Naive thymus-derived CD8-positive, alpha-beta T cell (primary cell): ENCODE measurements at regions not wholly inside any gene's neighbourhood (a gene's known extent, or its start where the extent isn't known, plus 50 kb on each side); places are given as distances from the start of the nearest gene placed in this dataset.

ENCODE experiments used
- ATAC-seq, 2 donors: fragments of 150-1000 bp; cut with Tn5 transposase in 1 of 2; sonication (Bioruptor Pico), chemical (Tn5 transposase) in 1 of 2; 1 replicate in 1 of 2; 2 replicates in 1 of 2; pipeline ENCODE4 v1.10.0; 2021; ENCODE audit warnings: mild to moderate bottlenecking in 2 of 2, moderate library complexity in 2 of 2
- POLR2A ChIA-PET: fragments of 350-600 bp; sonication (Branson Sonifier 250); formaldehyde crosslinking; loops from one replicate; lab custom pipeline; 2021; ENCODE audit warnings: antibody characterized with exemption; lab: Charles Lee
- DNase-seq, 10 donors: peaks; one replicate each; pipeline versions ENCODE4 v3.0.0 to v3.0.0-alpha.2; 2020 to 2022
- H3K27ac Mint-ChIP-seq, 10 donors: one replicate each; pipeline ENCODE4 v1.8.0; 2020 to 2022; ENCODE audit warnings: mild to moderate bottlenecking in 10 of 10, mixed read lengths in 10 of 10, moderate library complexity in 4 of 10, inconsistent platforms in 1 of 10
- H3K27me3 Mint-ChIP-seq, 5 donors: one replicate each; pipeline ENCODE4 v1.8.0; 2021 to 2022; ENCODE audit warnings: mixed read lengths in 5 of 5
- H3K36me3 Mint-ChIP-seq, 3 donors: one replicate each; pipeline ENCODE4 v1.8.0; 2020 to 2022; ENCODE audit warnings: mixed read lengths in 3 of 3, mild to moderate bottlenecking in 2 of 3, inconsistent platforms in 1 of 3
- H3K4me1 Mint-ChIP-seq, 4 donors: one replicate each; pipeline ENCODE4 v1.8.0; 2021 to 2022; ENCODE audit warnings: mixed read lengths in 4 of 4
- H3K4me3 Mint-ChIP-seq, 10 donors: one replicate each; pipeline ENCODE4 v1.8.0; 2020 to 2022; ENCODE audit warnings: mild to moderate bottlenecking in 10 of 10, mixed read lengths in 10 of 10, moderate library complexity in 6 of 10, inconsistent platforms in 1 of 10
- H3K9me3 Mint-ChIP-seq, 9 donors: one replicate each; pipeline ENCODE4 v1.8.0; 2020 to 2022; ENCODE audit warnings: mixed read lengths in 9 of 9, mild to moderate bottlenecking in 3 of 9, inconsistent platforms in 1 of 9, moderate library complexity in 1 of 9

DNA sequence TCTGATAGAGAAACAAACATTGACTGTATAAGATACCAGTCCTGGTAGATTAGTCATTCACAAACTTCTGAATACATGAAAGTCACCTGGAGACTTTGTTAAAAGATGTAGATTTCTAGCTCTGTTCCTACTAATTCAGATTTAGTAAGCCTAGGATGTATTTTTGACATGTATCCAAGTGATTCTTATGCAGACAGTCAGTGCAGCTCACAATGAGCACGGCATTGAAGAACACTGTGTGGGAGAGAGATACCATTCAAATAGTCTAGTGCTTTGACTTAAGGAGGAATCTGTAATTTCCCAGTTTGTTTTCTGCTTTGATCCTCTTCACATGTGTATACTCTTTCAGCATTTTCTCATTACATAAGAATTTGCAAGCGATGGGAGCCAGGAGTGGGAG is 68.7 kb upstream of the STXBP6 start:
- POLR2A ChIA-PET = no interaction called here
- DNase-seq (no peak), ATAC-seq (no peak)
- H3K4me3 Mint-ChIP-seq = no peak overlapping the region
- peaks cover 4 to 14% (median 6%) of the 10 kb centered on the region in 5 donors for H3K27me3 Mint-ChIP-seq
- H3K9me3 Mint-ChIP-seq = peaks cover 0 to 4% (median 0%) of the 10 kb centered on the region in 9 donors
- no peaks in the 10 kb centered on the region for H3K36me3 Mint-ChIP-seq
- H3K4me1 Mint-ChIP-seq = no peaks in the 10 kb centered on the region
- H3K27ac Mint-ChIP-seq = no peak overlapping the region

DNA sequence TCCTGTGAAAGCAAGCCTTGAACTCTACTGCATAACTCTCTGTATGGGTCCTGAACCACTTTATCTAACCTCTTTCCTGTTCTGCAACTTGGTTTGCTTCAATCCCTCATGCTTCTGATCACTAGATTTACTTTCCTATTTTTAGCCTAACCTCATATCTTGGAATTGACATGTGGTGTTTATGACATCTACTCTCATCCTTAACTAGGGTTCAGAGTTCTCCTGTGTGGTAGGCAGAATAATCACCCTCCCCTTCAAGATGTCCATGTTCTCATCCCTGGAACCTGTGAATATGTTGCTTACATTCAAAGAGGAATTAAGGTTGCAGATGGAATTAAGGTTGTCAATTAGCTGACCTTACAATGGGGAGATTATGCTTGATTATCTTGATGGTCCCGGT is 67.4 kb upstream of the STXBP6 start:
- ATAC-seq = no peak
- H3K36me3 Mint-ChIP-seq = no peaks in the 10 kb centered on the region
- H3K9me3 Mint-ChIP-seq = peaks cover 0 to 4% (median 0%) of the 10 kb centered on the region in 9 donors

GRCh38 chr14:25116607-25117006 is 66.7 kb upstream of the STXBP6 start:
- POLR2A ChIA-PET = no interaction called here
- Mint-ChIP-seq H3K4me1 (no peaks in the 10 kb centered on the region), H3K27ac (no peak overlapping the region), H3K27me3 (peaks cover 6 to 21% (median 10%) of the 10 kb centered on the region in 5 donors), H3K36me3 (no peaks in the 10 kb centered on the region), H3K4me3 (no peak overlapping the region), H3K9me3 (peaks cover 0 to 4% (median 0%) of the 10 kb centered on the region in 9 donors)
- ATAC-seq = no peak
- DNase-seq = no peak

More for the DNA sequence above, 67.4 kb upstream of the STXBP6 start:
- no peak overlapping the region for H3K27ac Mint-ChIP-seq
- H3K27me3 Mint-ChIP-seq = peaks cover 4 to 21% (median 10%) of the 10 kb centered on the region in 5 donors
- no peaks in the 10 kb centered on the region for H3K4me1 Mint-ChIP-seq
- POLR2A ChIA-PET = no interaction called here
- no peak for DNase-seq
- no peak overlapping the region for H3K4me3 Mint-ChIP-seq

DNA sequence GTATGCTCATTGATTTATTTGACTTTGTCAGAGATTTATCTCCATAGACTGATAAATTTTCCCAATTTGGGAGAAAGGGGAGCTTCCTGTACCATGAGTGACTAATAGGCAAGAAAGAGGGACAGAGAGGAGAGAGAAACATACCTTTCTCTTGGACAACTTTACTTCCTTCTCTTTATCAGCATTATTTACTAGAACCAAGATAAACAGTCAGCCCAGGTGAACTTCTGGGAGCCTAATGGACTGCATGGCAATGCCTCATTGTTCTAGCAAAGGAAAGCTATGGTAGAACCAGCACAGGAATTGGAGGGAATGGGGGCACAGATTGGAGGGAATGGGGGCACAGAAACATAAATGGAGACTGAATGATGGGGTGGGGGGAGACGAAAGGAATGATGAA is 63.4 kb upstream of the STXBP6 start:
- DNase-seq (no peak), ATAC-seq (no peak)
- H3K9me3 Mint-ChIP-seq = peaks cover 0 to 4% (median 0%) of the 10 kb centered on the region in 9 donors
- POLR2A ChIA-PET = no interaction called here
- no peak overlapping the region for H3K27ac Mint-ChIP-seq
- no peaks in the 10 kb centered on the region for H3K36me3 Mint-ChIP-seq
- H3K27me3 Mint-ChIP-seq = peaks cover 7 to 21% (median 13%) of the 10 kb centered on the region in 5 donors
- no peak overlapping the region for H3K4me3 Mint-ChIP-seq
- no peaks in the 10 kb centered on the region for H3K4me1 Mint-ChIP-seq

DNA sequence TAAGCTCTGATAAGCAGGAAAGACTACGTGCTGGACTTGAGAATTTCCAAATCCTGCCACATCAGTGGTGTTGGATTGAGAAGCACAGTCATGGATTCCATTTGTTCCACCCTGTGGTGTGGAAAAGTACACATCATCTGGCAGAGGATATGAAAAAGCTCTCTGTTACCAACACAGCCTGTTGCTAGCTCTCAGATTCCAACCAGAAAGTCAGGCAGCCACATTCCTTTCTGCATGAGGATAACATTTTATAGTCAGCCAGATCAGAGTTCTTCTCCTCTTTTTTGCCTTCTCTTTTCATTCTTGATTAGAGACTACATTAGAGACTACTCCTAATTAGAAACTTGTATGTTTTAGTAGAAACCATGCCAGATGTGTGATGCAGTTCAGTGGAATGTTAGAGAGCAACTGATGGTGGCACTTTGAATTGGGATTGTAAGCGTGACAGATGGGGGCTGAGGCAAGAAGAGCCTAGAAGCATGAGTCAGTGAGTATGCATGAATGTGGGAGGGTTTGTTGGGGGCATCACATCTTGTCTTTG is 61.2 kb upstream of the STXBP6 start:
- POLR2A ChIA-PET = no interaction called here
- H3K9me3 Mint-ChIP-seq = peaks cover 0 to 4% (median 0%) of the 10 kb centered on the region in 9 donors
- H3K4me3 Mint-ChIP-seq = no peak overlapping the region
- H3K36me3 Mint-ChIP-seq = no peaks in the 10 kb centered on the region
- no peaks in the 10 kb centered on the region for H3K4me1 Mint-ChIP-seq
- H3K27me3 Mint-ChIP-seq = peaks cover 11 to 21% (median 16%) of the 10 kb centered on the region in 5 donors
- H3K27ac Mint-ChIP-seq = no peak overlapping the region
- DNase-seq (no peak), ATAC-seq (no peak)

DNA sequence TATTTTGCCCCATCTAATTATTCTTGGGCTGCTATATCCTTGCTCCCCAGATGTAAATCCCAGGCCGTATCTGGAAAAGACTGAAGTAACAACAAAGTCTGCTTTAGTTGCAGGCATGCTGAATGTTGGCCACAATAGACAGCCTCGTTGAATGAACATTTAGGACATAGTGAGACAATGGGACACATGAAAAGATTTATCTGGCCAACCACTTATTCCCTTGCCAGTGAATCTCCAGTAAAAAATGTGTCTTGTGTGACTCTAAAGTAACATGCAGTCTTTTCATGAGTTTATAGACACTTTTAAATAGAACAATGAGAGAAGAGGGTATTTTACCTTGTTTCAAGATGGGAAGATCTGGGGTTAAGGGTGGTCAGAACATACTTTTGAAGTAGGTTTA is 60.2 kb upstream of the STXBP6 start:
- H3K4me3 Mint-ChIP-seq = no peak overlapping the region
- POLR2A ChIA-PET = no interaction called here

GRCh38 chr14:25108959-25109358 is 59.0 kb upstream of the STXBP6 start:
- Mint-ChIP-seq H3K27ac (no peak overlapping the region), H3K9me3 (no peaks in the 10 kb centered on the region), H3K4me3 (no peak overlapping the region), H3K36me3 (no peaks in the 10 kb centered on the region), H3K27me3 (peaks cover 8 to 22% (median 14%) of the 10 kb centered on the region in 5 donors), H3K4me1 (no peaks in the 10 kb centered on the region)
- no peak for ATAC-seq
- DNase-seq = no peak
- POLR2A ChIA-PET = no interaction called here

More for the DNA sequence above, 60.2 kb upstream of the STXBP6 start:
- no peaks in the 10 kb centered on the region for H3K36me3 Mint-ChIP-seq
- no peak overlapping the region for H3K27ac Mint-ChIP-seq
- peaks cover 0 to 1% (median 0%) of the 10 kb centered on the region in 9 donors for H3K9me3 Mint-ChIP-seq
- H3K27me3 Mint-ChIP-seq = peaks cover 11 to 23% (median 17%) of the 10 kb centered on the region in 5 donors
- DNase-seq (no peak), ATAC-seq (no peak)
- H3K4me1 Mint-ChIP-seq = no peaks in the 10 kb centered on the region

GRCh38 chr14:25108291-25108690 is 58.3 kb upstream of the STXBP6 start:
- POLR2A ChIA-PET = no interaction called here
- ATAC-seq = no peak

GRCh38 chr14:25103820-25104219 is 53.9 kb upstream of the STXBP6 start:
- ATAC-seq (no peak), DNase-seq (no peak)
- H3K27ac Mint-ChIP-seq = no peak overlapping the region
- POLR2A ChIA-PET = no interaction called here
- H3K4me3 Mint-ChIP-seq = no peak overlapping the region
- no peaks in the 10 kb centered on the region for H3K36me3 Mint-ChIP-seq
- no peaks in the 10 kb centered on the region for H3K4me1 Mint-ChIP-seq
- peaks cover 0 to 3% (median 0%) of the 10 kb centered on the region in 9 donors for H3K9me3 Mint-ChIP-seq
- peaks cover 0 to 12% (median 8%) of the 10 kb centered on the region in 5 donors for H3K27me3 Mint-ChIP-seq

More at GRCh38 chr14:25108291-25108690, 58.3 kb upstream of the STXBP6 start:
- DNase-seq = no peak
- Mint-ChIP-seq H3K27ac (no peak overlapping the region), H3K36me3 (no peaks in the 10 kb centered on the region), H3K27me3 (peaks cover 3 to 17% (median 12%) of the 10 kb centered on the region in 5 donors), H3K4me3 (no peak overlapping the region), H3K4me1 (no peaks in the 10 kb centered on the region), H3K9me3 (no peaks in the 10 kb centered on the region)

GRCh38 chr14:25103271-25103670 is 53.3 kb upstream of the STXBP6 start:
- POLR2A ChIA-PET = no interaction called here
- Mint-ChIP-seq H3K4me1 (no peaks in the 10 kb centered on the region), H3K36me3 (no peaks in the 10 kb centered on the region), H3K9me3 (peaks cover 0 to 3% (median 0%) of the 10 kb centered on the region in 9 donors), H3K27me3 (peaks cover 0 to 15% (median 10%) of the 10 kb centered on the region in 5 donors), H3K27ac (no peak overlapping the region), H3K4me3 (no peak overlapping the region)
- ATAC-seq (no peak), DNase-seq (no peak)

- DNase-seq (no peak), ATAC-seq (no peak)
- peaks cover 4 to 19% (median 11%) of the 10 kb centered on the region in 5 donors for H3K27me3 Mint-ChIP-seq
- H3K4me3 Mint-ChIP-seq = no peak overlapping the region
- H3K36me3 Mint-ChIP-seq = no peaks in the 10 kb centered on the region
- H3K9me3 Mint-ChIP-seq = peaks cover 0 to 3% (median 0%) of the 10 kb centered on the region in 9 donors
- no peaks in the 10 kb centered on the region for H3K4me1 Mint-ChIP-seq
- POLR2A ChIA-PET = no interaction called here
- H3K27ac Mint-ChIP-seq = no peak overlapping the region
Measured at GRCh38 chr14:25102788-25103187, 52.8 kb upstream of the STXBP6 start.

GRCh38 chr14:25101276-25101675 is 51.3 kb upstream of the STXBP6 start:
- Mint-ChIP-seq H3K27ac (no peak overlapping the region), H3K27me3 (peaks cover 5 to 22% (median 18%) of the 10 kb centered on the region in 5 donors), H3K36me3 (no peaks in the 10 kb centered on the region), H3K9me3 (peaks cover 0 to 3% (median 0%) of the 10 kb centered on the region in 9 donors), H3K4me1 (no peaks in the 10 kb centered on the region), H3K4me3 (no peak overlapping the region)
- POLR2A ChIA-PET = no interaction called here
- DNase-seq (no peak), ATAC-seq (no peak)
